Peyer's patch (tissue), 4 donors: ENCODE measurements at regions not wholly inside any gene's neighbourhood (a gene's known extent, or its start where the extent isn't known, plus 50 kb on each side); places are given as distances from the start of the nearest gene placed in this dataset.

Experiments used
- DNase-seq, 3 donors: peaks; one replicate each; pipeline ENCODE4 v3.0.0-alpha.2; 2017 to 2019
- H3K27ac ChIP-seq, 4 donors: fragments of 200-600 bp; sonication (generic); one replicate each; pipeline ENCODE4 v1.5.1; 2016 to 2019
- H3K27me3 ChIP-seq, 2 donors: fragments of 200-600 bp; sonication (generic); one replicate each; pipeline ENCODE4 v1.5.1; 2019
- H3K36me3 ChIP-seq, 3 donors: fragments of 200-600 bp; sonication (generic); one replicate each; pipeline ENCODE4 v1.5.1; 2016 to 2019
- H3K4me1 ChIP-seq, 4 donors: fragments of 200-600 bp; sonication (generic); one replicate each; pipeline ENCODE4 v1.5.1; 2016 to 2019
- H3K4me3 ChIP-seq, 4 donors: fragments of 200-600 bp; sonication (generic); 1 replicate in 3 of 4; 2 replicates in 1 of 4; pipeline ENCODE4 v1.5.1; 2016 to 2019; ENCODE audit warnings: mild to moderate bottlenecking in 1 of 4
- H3K9me3 ChIP-seq, 4 donors: fragments of 200-600 bp; sonication (generic); one replicate each; pipeline ENCODE4 v1.5.1; 2016 to 2019; ENCODE audit warnings: mild to moderate bottlenecking in 1 of 4
- CTCF ChIP-seq, 6 experiments: fragments of 450-650 bp in 4 of 6; fragments of 200-600 bp in 2 of 6; sonication (generic) in 1 of 6; IDR thresholded peaks; one replicate each; pipeline ENCODE4 v1.5.1; 2017 to 2019; ENCODE audit warnings: antibody characterized with exemption in 6 of 6, mild to moderate bottlenecking in 3 of 6, moderate library complexity in 1 of 6
- POLR2A ChIP-seq, 2 donors: fragments of 450-650 bp; IDR thresholded peaks; one replicate each; pipeline ENCODE4 v1.5.1; 2017; ENCODE audit warnings: antibody characterized with exemption in 2 of 2, mild to moderate bottlenecking in 2 of 2, moderate library complexity in 2 of 2

DNA sequence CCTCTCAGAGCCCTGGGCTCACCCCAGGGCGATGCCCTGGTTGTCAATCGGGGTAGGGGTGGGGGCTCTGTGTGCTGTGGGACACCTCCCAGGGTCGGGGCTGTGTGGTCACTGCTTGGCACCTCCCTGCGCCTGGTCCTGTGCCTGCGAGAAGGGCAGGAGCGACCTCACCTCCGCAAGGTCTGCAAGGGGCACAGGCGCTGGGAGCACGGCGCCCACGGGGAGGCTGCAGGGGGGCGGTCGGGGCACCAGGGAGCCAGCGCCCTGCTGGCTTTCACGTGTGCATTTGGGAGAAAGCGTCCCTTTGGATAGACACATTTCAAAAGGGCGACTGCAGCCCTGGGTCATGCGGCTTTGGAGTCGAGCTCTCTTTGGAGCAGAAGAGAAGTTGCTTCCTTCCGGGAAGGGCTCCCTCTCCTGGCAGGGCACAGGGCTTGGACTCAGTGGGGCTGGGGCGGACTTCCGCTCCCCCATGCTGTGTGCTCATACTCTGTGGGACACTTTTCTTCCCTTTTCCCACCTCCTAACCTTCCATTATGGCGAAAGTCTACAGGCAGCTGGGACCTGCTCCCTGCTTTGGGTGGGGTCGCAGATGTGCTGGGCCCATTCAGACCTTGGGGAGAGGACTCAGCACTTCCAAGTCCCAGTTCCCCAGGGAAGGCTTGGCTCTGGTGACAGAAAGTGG is 52.9 kb upstream of the SLC28A3 start:
- no peaks in the 10 kb centered on the region for H3K4me1 ChIP-seq
- no peak for DNase-seq
- H3K27ac ChIP-seq: no peak overlapping the region
- TF ChIP-seq POLR2A (IDR thresholded peaks at IDR 0.05) (no peak), CTCF (IDR thresholded peaks at IDR 0.05) (no peak)
- H3K27me3 ChIP-seq: no peaks in the 10 kb centered on the region
- H3K36me3 ChIP-seq: no peaks in the 10 kb centered on the region
- H3K9me3 ChIP-seq: no peaks in the 10 kb centered on the region
- H3K4me3 ChIP-seq: no peak overlapping the region

GRCh38 chr9:84394036-84394435 is 53.5 kb upstream of the SLC28A3 start:
- DNase-seq: no peak
- H3K4me3 ChIP-seq: no peak overlapping the region
- H3K36me3 ChIP-seq: no peaks in the 10 kb centered on the region
- no peak overlapping the region for H3K27ac ChIP-seq
- H3K9me3 ChIP-seq: no peaks in the 10 kb centered on the region
- TF ChIP-seq CTCF (IDR thresholded peaks at IDR 0.05) (no peak), POLR2A (IDR thresholded peaks at IDR 0.05) (no peak)
- H3K27me3 ChIP-seq: no peaks in the 10 kb centered on the region
- no peaks in the 10 kb centered on the region for H3K4me1 ChIP-seq

DNA sequence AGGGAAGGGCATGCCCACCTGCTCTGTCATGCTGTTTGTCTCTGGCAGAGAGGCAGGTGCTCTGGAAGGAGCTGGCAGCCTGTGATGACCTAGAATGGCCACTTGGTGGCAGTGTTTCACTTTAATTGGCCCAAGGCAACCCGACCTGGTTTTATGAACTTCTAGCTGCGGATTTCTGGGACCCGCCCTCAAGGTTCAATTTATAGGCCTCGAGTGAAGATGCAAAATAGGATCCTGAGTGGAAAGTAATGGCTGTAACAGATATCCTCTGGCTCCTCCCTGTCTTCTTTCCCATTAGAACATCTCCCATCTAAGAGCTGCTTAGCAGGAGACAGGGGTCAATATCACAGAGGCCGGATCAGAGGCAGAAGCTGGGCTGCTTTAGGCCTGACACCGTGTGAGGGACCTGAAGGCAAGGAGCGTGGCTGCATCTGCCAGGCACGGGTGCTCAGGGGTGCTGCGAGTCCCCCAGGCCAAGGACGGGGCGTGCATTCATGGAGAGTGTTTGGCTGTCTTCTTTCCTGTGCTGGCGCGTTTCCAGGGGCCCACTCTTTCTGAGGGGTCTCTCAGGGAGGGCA is 56.7 kb upstream of the SLC28A3 start:
- Histone ChIP-seq H3K27me3 (no peaks in the 10 kb centered on the region), H3K36me3 (no peaks in the 10 kb centered on the region), H3K9me3 (no peaks in the 10 kb centered on the region), H3K4me1 (no peaks in the 10 kb centered on the region), H3K27ac (no peak overlapping the region), H3K4me3 (no peak overlapping the region)
- DNase-seq: peak; percentile 37 to 85 (median 59)
- TF ChIP-seq CTCF (IDR thresholded peaks at IDR 0.05) (peak; percentile 60 to 89 (median 82)), POLR2A (IDR thresholded peaks at IDR 0.05) (no peak)

- Histone ChIP-seq H3K9me3 (no peaks in the 10 kb centered on the region), H3K27ac (no peak overlapping the region), H3K27me3 (no peaks in the 10 kb centered on the region), H3K4me1 (no peaks in the 10 kb centered on the region), H3K4me3 (no peak overlapping the region), H3K36me3 (no peaks in the 10 kb centered on the region)
- no peak for DNase-seq
- TF ChIP-seq POLR2A (IDR thresholded peaks at IDR 0.05) (no peak), CTCF (IDR thresholded peaks at IDR 0.05) (no peak)
These were observed 57.3 kb upstream of the SLC28A3 start for GRCh38 chr9:84397822-84398221.

GRCh38 chr9:84402517-84402916 is 62.0 kb upstream of the SLC28A3 start:
- Histone ChIP-seq H3K4me1 (no peaks in the 10 kb centered on the region), H3K27ac (no peak overlapping the region), H3K4me3 (no peak overlapping the region), H3K9me3 (no peaks in the 10 kb centered on the region), H3K36me3 (no peaks in the 10 kb centered on the region), H3K27me3 (no peaks in the 10 kb centered on the region)
- TF ChIP-seq POLR2A (IDR thresholded peaks at IDR 0.05): no peak
- no peak for TF ChIP-seq CTCF (IDR thresholded peaks at IDR 0.05)
- DNase-seq: no peak
